ENCODE measurements at regions not wholly inside any gene's neighbourhood (a gene's known extent, or its start where the extent isn't known, plus 50 kb on each side); places are given as distances from the start of the nearest gene placed in this dataset.

- TF ChIP-seq, protein P1, sequence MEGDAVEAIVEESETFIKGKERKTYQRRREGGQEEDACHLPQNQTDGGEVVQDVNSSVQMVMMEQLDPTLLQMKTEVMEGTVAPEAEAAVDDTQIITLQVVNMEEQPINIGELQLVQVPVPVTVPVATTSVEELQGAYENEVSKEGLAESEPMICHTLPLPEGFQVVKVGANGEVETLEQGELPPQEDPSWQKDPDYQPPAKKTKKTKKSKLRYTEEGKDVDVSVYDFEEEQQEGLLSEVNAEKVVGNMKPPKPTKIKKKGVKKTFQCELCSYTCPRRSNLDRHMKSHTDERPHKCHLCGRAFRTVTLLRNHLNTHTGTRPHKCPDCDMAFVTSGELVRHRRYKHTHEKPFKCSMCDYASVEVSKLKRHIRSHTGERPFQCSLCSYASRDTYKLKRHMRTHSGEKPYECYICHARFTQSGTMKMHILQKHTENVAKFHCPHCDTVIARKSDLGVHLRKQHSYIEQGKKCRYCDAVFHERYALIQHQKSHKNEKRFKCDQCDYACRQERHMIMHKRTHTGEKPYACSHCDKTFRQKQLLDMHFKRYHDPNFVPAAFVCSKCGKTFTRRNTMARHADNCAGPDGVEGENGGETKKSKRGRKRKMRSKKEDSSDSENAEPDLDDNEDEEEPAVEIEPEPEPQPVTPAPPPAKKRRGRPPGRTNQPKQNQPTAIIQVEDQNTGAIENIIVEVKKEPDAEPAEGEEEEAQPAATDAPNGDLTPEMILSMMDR (IDR thresholded peaks at IDR 0.05; ENCODE audit: poor library complexity): peak; percentile 88
- no peak for TF ChIP-seq EZH2 (IDR thresholded peaks at IDR 0.05; ENCODE audit: borderline replicate concordance)
- no peak for TF ChIP-seq EZH2phosphoT487 (IDR thresholded peaks at IDR 0.05; ENCODE audit: low read depth, severe bottlenecking, unreplicated experiment)
These were observed 94.0 kb downstream of the ACTL7B start for GRCh38 chr9:108761655-108762347.
